B cell (primary cell): ENCODE measurements at regions not wholly inside any gene's neighbourhood (a gene's known extent, or its start where the extent isn't known, plus 50 kb on each side); places are given as distances from the start of the nearest gene placed in this dataset.

Experiments used
- ATAC-seq: fragments of 200-7000 bp; cut with Tn5 transposase; one replicate; pipeline ENCODE4 v1.10.0; 2021; ENCODE audit warnings: low read depth, mild to moderate bottlenecking, moderate number of reproducible peaks, moderate library complexity
- CTCF ChIA-PET: fragments of 350-600 bp; sonication (Branson Sonifier 250); formaldehyde crosslinking; loops from one replicate; lab custom pipeline; 2021; ENCODE audit warnings: antibody characterized with exemption, inconsistent platforms; lab: Charles Lee
- POLR2A ChIA-PET: fragments of 350-600 bp; sonication (Branson Sonifier 250); formaldehyde crosslinking; loops from one replicate; lab custom pipeline; 2021; ENCODE audit warnings: antibody characterized with exemption; lab: Charles Lee
- DNase-seq: peaks from one replicate; pipeline ENCODE4 v3.0.0; 2013
- H2AFZ ChIP-seq: 2 replicates; pipeline ENCODE4 v1.6.1; 2012; ENCODE audit warnings: mild to moderate bottlenecking, low read depth, low read length; ENCODE audit not compliant: insufficient read depth, poor library complexity, severe bottlenecking
- H3K27ac ChIP-seq, 2 donors: 1 replicate in 1 of 2; 2 replicates in 1 of 2; pipeline ENCODE4 v1.5.1; 2012 to 2013; ENCODE audit warnings: low read length in 2 of 2, mild to moderate bottlenecking in 2 of 2, moderate library complexity in 1 of 2
- H3K27me3 ChIP-seq, 4 experiments: fragments of 200-600 bp in 1 of 4; sonication (generic) in 1 of 4; replicated peaks in 1 of 4; 1 replicate in 2 of 4; 2 replicates in 2 of 4; pipeline versions ENCODE4 v1.6.1 to v1.7.0; 2013 to 2016; ENCODE audit warnings: low read length in 3 of 4, mild to moderate bottlenecking in 2 of 4, mixed read lengths in 1 of 4, moderate library complexity in 1 of 4; ENCODE audit not compliant: insufficient read depth in 4 of 4, control insufficient read depth in 3 of 4; ENCODE audit errors: control extremely low read depth in 1 of 4
- H3K36me3 ChIP-seq, 2 experiments: replicated peaks in 1 of 2; 1 replicate in 1 of 2; 2 replicates in 1 of 2; pipeline versions ENCODE4 v1.6.1 to v1.7.1; 2013; ENCODE audit warnings: low read length in 1 of 2; ENCODE audit not compliant: insufficient read depth in 2 of 2, control insufficient read depth in 1 of 2; ENCODE audit errors: control extremely low read depth in 1 of 2, extremely low read depth in 1 of 2
- H3K4me1 ChIP-seq, 2 donors: fragments of 200-600 bp in 1 of 2; sonication (generic) in 1 of 2; 1 replicate in 1 of 2; 2 replicates in 1 of 2; pipeline versions ENCODE4 v1.5.1 to v1.6.1; 2013 to 2017; ENCODE audit warnings: low read length in 2 of 2; ENCODE audit not compliant: control insufficient read depth in 2 of 2, insufficient read depth in 2 of 2
- H3K4me2 ChIP-seq: replicated peaks from 2 replicates; pipeline ENCODE3; 2012; ENCODE audit warnings: mild to moderate bottlenecking, low read depth, low read length; ENCODE audit not compliant: poor library complexity, severe bottlenecking
- H3K4me3 ChIP-seq, 5 experiments: fragments of 200-600 bp in 1 of 5; sonication (generic) in 1 of 5; 1 replicate in 3 of 5; 2 replicates in 2 of 5; pipeline versions ENCODE4 v1.5.1 to v1.7.0; 2011 to 2016; ENCODE audit warnings: low read length in 4 of 5, mild to moderate bottlenecking in 4 of 5, low read depth in 2 of 5, control low read depth in 1 of 5, moderate library complexity in 1 of 5; ENCODE audit not compliant: insufficient read depth in 1 of 5; ENCODE audit errors: control extremely low read depth in 1 of 5, extremely low read depth in 1 of 5
- H3K79me2 ChIP-seq: fragments of 200-600 bp; sonication (generic); one replicate; pipeline ENCODE4 v1.6.0; 2016; ENCODE audit warnings: low read length; ENCODE audit not compliant: control insufficient read depth, insufficient read depth
- H3K9ac ChIP-seq: fragments of 200-600 bp; sonication (generic); 2 replicates; pipeline ENCODE4 v1.6.1; 2017; ENCODE audit warnings: mild to moderate bottlenecking, low read length, moderate library complexity
- H3K9me3 ChIP-seq, 3 donors: one replicate each; pipeline versions ENCODE4 v1.6.1 to v1.7.1; 2013; ENCODE audit warnings: low read length in 2 of 3; ENCODE audit not compliant: control insufficient read depth in 2 of 3, insufficient read depth in 1 of 3; ENCODE audit errors: control extremely low read depth in 1 of 3
- H4K20me1 ChIP-seq: 2 replicates; pipeline ENCODE4 v1.6.0; 2012; ENCODE audit warnings: mild to moderate bottlenecking, low read length; ENCODE audit not compliant: insufficient read depth, control insufficient read depth, poor library complexity, severe bottlenecking
- H3K27ac Mint-ChIP-seq: one replicate; pipeline ENCODE4 v1.8.0; 2021; ENCODE audit warnings: mixed read lengths
- H3K27me3 Mint-ChIP-seq: one replicate; pipeline ENCODE4 v1.8.0; 2021; ENCODE audit warnings: mixed read lengths
- H3K4me1 Mint-ChIP-seq: one replicate; pipeline ENCODE4 v1.8.0; 2021; ENCODE audit warnings: mixed read lengths
- H3K4me3 Mint-ChIP-seq: one replicate; pipeline ENCODE4 v1.8.0; 2021; ENCODE audit warnings: mixed read lengths
- H3K9me3 Mint-ChIP-seq: one replicate; pipeline ENCODE4 v1.8.0; 2022; ENCODE audit warnings: mixed read lengths; ENCODE audit not compliant: insufficient read depth
- EZH2 ChIP-seq: IDR thresholded peaks from 2 replicates; pipeline ENCODE4 v1.6.1; 2012; ENCODE audit warnings: borderline replicate concordance, low read depth, mild to moderate bottlenecking, moderate library complexity, low read length; ENCODE audit not compliant: insufficient read depth, poor library complexity, severe bottlenecking
- WGBS: methylation state at CpG from one replicate; pipeline ENCODE4 v1.1.5; 2013; ENCODE audit warnings: missing lambda C conversion rate; ENCODE audit not compliant: insufficient coverage; 5-methylcytosine and 5-hydroxymethylcytosine counted together
- intact Hi-C: fragments of 100-400 bp; cut with micrococcal nuclease; formaldehyde crosslinking; loops from one replicate; pipeline ENCODE4 v1.10.0; 2022
- TF ChIP-seq, protein P1 (sequence below): fragments of 200-600 bp; IDR thresholded peaks from one replicate; pipeline ENCODE4 v1.8.0; 2022; ENCODE audit warnings: antibody characterized with exemption, mild to moderate bottlenecking

DNA sequence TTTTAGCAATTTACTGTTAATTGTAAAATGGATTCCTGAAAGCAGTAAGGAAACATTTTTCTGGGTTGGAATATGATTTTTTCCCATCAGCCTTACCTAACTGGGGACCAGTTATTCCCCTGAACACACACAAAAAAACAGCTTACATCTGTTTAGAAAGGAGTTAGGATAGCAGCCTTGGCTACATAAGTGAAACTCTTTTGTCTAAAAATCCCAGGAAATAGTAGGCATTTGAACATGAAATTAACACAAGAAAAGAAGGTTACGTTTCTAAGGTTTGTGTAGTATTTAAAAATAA is 696.2 kb upstream of the MARCKS start:
- POLR2A ChIA-PET, result no interaction called here
- H3K4me1 ChIP-seq, result no peaks in the 10 kb centered on the region
- no peaks in the 10 kb centered on the region for H3K27me3 ChIP-seq
- H3K9ac ChIP-seq, result no peak overlapping the region
- TF ChIP-seq, protein P1, sequence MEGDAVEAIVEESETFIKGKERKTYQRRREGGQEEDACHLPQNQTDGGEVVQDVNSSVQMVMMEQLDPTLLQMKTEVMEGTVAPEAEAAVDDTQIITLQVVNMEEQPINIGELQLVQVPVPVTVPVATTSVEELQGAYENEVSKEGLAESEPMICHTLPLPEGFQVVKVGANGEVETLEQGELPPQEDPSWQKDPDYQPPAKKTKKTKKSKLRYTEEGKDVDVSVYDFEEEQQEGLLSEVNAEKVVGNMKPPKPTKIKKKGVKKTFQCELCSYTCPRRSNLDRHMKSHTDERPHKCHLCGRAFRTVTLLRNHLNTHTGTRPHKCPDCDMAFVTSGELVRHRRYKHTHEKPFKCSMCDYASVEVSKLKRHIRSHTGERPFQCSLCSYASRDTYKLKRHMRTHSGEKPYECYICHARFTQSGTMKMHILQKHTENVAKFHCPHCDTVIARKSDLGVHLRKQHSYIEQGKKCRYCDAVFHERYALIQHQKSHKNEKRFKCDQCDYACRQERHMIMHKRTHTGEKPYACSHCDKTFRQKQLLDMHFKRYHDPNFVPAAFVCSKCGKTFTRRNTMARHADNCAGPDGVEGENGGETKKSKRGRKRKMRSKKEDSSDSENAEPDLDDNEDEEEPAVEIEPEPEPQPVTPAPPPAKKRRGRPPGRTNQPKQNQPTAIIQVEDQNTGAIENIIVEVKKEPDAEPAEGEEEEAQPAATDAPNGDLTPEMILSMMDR, result no peak
- TF ChIP-seq EZH2, result no peak
- H3K27ac ChIP-seq, result no peak overlapping the region
- no peaks in the 10 kb centered on the region for H3K4me1 Mint-ChIP-seq
- no peaks in the 10 kb centered on the region for H3K9me3 Mint-ChIP-seq
- H3K27me3 Mint-ChIP-seq, result peaks cover 4% of the 10 kb centered on the region
- H3K27ac Mint-ChIP-seq, result no peak overlapping the region
- no peaks in the 10 kb centered on the region for H3K36me3 ChIP-seq
- intact Hi-C loops, result no loop called here
- DNase-seq, result no peak
- no peak overlapping the region for H3K4me3 Mint-ChIP-seq
- no peaks in the 10 kb centered on the region for H4K20me1 ChIP-seq
- no peak overlapping the region for H3K4me3 ChIP-seq
- no peaks in the 10 kb centered on the region for H3K9me3 ChIP-seq
- H3K4me2 ChIP-seq, result no peak overlapping the region
- no peak for ATAC-seq
- no peak overlapping the region for H2AFZ ChIP-seq
- no peaks in the 10 kb centered on the region for H3K79me2 ChIP-seq
- WGBS, result no CpG with 5 or more reads among the region's 1 CpG
- CTCF ChIA-PET, result no interaction called here

DNA sequence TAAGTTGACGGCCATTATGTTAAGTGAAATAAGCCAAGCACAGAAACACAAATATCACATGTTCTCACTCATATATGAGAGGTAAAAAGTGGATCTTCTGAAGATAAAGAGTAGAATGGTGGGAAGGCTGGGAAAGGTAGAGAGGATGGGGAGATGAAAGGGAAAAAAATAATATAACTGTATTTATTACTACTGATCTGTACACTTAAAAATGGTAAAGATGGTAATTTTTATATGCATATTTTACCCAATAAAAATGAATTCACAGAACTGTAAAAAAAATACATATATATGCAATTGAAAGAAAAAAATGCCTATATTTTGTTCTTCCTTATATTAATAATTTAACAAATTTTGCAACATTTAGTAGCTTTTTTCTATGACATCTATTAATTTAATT is 694.4 kb upstream of the MARCKS start:
- no peaks in the 10 kb centered on the region for H4K20me1 ChIP-seq
- Mint-ChIP-seq H3K9me3 (no peaks in the 10 kb centered on the region), H3K27ac (no peak overlapping the region), H3K27me3 (peaks cover 4% of the 10 kb centered on the region), H3K4me1 (no peaks in the 10 kb centered on the region), H3K4me3 (no peak overlapping the region)
- H3K79me2 ChIP-seq, result no peaks in the 10 kb centered on the region
- no peak for TF ChIP-seq EZH2
- TF ChIP-seq, protein P1, result no peak
- DNase-seq, result no peak
- WGBS, result no CpG with 5 or more reads among the region's 1 CpG
- CTCF ChIA-PET, result no interaction called here
- no peak overlapping the region for H3K4me3 ChIP-seq
- intact Hi-C loops, result no loop called here
- no peaks in the 10 kb centered on the region for H3K36me3 ChIP-seq
- no peaks in the 10 kb centered on the region for H3K27me3 ChIP-seq
- H3K27ac ChIP-seq, result no peak overlapping the region
- no peak overlapping the region for H3K9ac ChIP-seq
- H3K4me1 ChIP-seq, result no peaks in the 10 kb centered on the region
- ATAC-seq, result no peak
- H3K9me3 ChIP-seq, result no peaks in the 10 kb centered on the region
- POLR2A ChIA-PET, result no interaction called here
- no peak overlapping the region for H3K4me2 ChIP-seq
- no peak overlapping the region for H2AFZ ChIP-seq
